ENCODE measurements at regions not wholly inside any gene's neighbourhood (a gene's known extent, or its start where the extent isn't known, plus 50 kb on each side); places are given as distances from the start of the nearest gene placed in this dataset.

DNA sequence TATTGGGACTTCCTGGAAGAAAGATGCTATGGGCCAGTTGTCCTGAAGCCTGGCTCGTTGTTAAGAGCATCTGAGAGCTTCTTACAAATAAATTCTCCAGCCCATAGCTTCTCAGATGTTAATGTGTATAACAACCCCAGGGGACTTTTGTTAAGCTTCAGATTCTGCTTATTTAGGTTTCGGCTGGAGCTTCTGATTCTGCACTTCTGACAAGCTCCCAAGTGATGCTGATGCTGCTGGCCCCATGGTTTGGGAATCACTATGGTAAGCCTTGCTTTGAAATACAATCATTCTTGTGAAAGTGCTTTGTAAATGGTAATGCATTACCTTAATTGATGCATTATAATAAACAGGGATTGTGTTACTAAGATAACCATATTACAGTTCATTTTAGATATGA, 281.8 kb upstream of the PLD5 start:
- TF ChIP-seq MED8 (CRISPR knock-in tag; IDR thresholded peaks at IDR 0.05; ENCODE audit: insufficient replicate concordance) (no peak), TAF1 (CRISPR knock-in tag; IDR thresholded peaks at IDR 0.05) (no peak), KDM1A (CRISPR knock-in tag; IDR thresholded peaks at IDR 0.05) (no peak), ZNF232 (CRISPR knock-in tag; IDR thresholded peaks at IDR 0.05; ENCODE audit: borderline replicate concordance) (no peak), TCF7L2 (IDR thresholded peaks at IDR 0.05; ENCODE audit: low read depth, low read length) (no peak), POLR2AphosphoS5 (IDR thresholded peaks at IDR 0.05; ENCODE audit: low read depth, low read length) (no peak), FOXK2 (IDR thresholded peaks at IDR 0.05) (no peak), ZSCAN30 (CRISPR knock-in tag; IDR thresholded peaks at IDR 0.05) (no peak), JUN (CRISPR knock-in tag; IDR thresholded peaks at IDR 0.05) (no peak), POLR2A (IDR thresholded peaks at IDR 0.05; ENCODE audit: insufficient read depth in 1 of 2, low read depth in 2 of 2, low read length in 2 of 2) (no peak), ZBTB7A (CRISPR knock-in tag; IDR thresholded peaks at IDR 0.05) (no peak), MAFK (conservative IDR thresholded peaks at IDR 0.05 in 1 of 2, IDR thresholded peaks at IDR 0.05 in 1 of 2; ENCODE audit: low read length in 2 of 2) (no peak)
- TF ChIP-seq, protein P1, sequence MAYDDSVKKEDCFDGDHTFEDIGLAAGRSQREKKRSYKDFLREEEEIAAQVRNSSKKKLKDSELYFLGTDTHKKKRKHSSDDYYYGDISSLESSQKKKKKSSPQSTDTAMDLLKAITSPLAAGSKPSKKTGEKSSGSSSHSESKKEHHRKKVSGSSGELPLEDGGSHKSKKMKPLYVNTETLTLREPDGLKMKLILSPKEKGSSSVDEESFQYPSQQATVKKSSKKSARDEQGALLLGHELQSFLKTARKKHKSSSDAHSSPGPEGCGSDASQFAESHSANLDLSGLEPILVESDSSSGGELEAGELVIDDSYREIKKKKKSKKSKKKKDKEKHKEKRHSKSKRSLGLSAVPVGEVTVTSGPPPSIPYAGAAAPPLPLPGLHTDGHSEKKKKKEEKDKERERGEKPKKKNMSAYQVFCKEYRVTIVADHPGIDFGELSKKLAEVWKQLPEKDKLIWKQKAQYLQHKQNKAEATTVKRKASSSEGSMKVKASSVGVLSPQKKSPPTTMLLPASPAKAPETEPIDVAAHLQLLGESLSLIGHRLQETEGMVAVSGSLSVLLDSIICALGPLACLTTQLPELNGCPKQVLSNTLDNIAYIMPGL (CRISPR knock-in tag; IDR thresholded peaks at IDR 0.05; ENCODE audit: borderline replicate concordance in 1 of 2, low read depth in 1 of 2): no peak
- TF ChIP-seq, protein P2, sequence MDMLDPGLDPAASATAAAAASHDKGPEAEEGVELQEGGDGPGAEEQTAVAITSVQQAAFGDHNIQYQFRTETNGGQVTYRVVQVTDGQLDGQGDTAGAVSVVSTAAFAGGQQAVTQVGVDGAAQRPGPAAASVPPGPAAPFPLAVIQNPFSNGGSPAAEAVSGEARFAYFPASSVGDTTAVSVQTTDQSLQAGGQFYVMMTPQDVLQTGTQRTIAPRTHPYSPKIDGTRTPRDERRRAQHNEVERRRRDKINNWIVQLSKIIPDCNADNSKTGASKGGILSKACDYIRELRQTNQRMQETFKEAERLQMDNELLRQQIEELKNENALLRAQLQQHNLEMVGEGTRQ (IDR thresholded peaks at IDR 0.05; ENCODE audit: low read depth, low read length): no peak
- TF ChIP-seq, protein P2 (CRISPR knock-in tag; IDR thresholded peaks at IDR 0.05; ENCODE audit: borderline replicate concordance): no peak
